ENCODE measurements at regions not wholly inside any gene's neighbourhood (a gene's known extent, or its start where the extent isn't known, plus 50 kb on each side); places are given as distances from the start of the nearest gene placed in this dataset.

DNA sequence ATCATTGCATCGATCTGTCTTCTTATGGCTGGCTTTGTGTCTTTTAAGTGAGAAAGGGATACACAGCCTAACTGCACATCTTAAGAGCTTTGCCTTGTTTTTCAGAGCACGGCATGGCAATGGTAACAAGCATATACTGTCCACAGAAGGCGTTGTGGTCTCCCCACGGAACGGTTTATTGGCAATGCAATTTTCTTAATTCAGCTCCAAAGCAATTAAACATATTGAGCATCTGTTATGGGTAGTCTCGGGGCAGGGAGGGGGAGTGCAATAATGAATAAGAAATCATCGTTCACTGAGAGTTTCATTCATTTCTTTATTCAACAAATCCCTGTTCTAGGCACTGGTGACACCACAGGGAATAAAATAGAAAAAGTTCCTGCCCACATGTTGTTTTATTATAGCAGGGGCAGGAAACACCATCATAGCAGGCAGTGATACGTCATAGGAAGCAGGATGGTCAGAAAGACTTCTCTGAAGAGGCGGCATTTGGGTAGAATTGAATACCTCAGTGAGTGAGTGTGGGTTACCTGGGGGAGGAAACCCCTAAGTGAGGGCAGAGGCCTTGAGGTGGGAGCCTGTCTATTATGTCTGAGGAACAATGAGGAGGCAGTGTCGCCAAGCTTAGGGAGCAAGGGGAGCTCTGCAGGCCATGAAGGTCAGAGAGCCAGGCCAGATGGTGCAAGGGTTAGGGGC lies 185.7 kb upstream of the KL start:
- no peak overlapping the region for H2BK15ac ChIP-seq (ENCODE audit: low read depth, low read length)
- H2BK12ac ChIP-seq (ENCODE audit: insufficient read length, low read depth, low read length): no peak overlapping the region
- H4K20me1 ChIP-seq (ENCODE audit: control insufficient read depth, insufficient read depth, insufficient read length): no peaks in the 10 kb centered on the region
- no peak overlapping the region for H3T11ph ChIP-seq (ENCODE audit: low read length)
- no peak overlapping the region for H2BK5ac ChIP-seq (ENCODE audit: insufficient read length, low read length)
- no peak overlapping the region for H3K27ac ChIP-seq (ENCODE audit: insufficient read length, low read depth, low read length)
- no CpG with 5 or more reads among the region's 10 CpGs for WGBS (ENCODE audit: extremely low coverage, insufficient read length, low lambda C conversion rate)
- no peak overlapping the region for H3K4me2 ChIP-seq (ENCODE audit: insufficient read depth, insufficient read length, low read length)
- H3K23ac ChIP-seq (ENCODE audit: insufficient read length, low read depth, low read length): no peak overlapping the region
- H2BK20ac ChIP-seq (ENCODE audit: low read depth, low read length, poor library complexity, severe bottlenecking): no peak overlapping the region
- H3K27ac Mint-ChIP-seq: no peak overlapping the region
- no peak overlapping the region for H2AFZ ChIP-seq (ENCODE audit: low read length)
- no peak overlapping the region for H3K56ac ChIP-seq (ENCODE audit: insufficient read length, low read depth, low read length)
- no peaks in the 10 kb centered on the region for H3K4me1 ChIP-seq (ENCODE audit: insufficient read depth, low read length)
- no peak overlapping the region for H3K9ac ChIP-seq (ENCODE audit: extremely low read depth, insufficient read length, low read length)
- no peak overlapping the region for H3K4me3 Mint-ChIP-seq
- H3K4ac ChIP-seq (ENCODE audit: low read depth, low read length): no peak overlapping the region
- no peak overlapping the region for H4K5ac ChIP-seq (ENCODE audit: insufficient read length, low read depth, low read length)
- H3K79me2 ChIP-seq (ENCODE audit: insufficient read depth, low read length): no peaks in the 10 kb centered on the region
- H3K23me2 ChIP-seq (ENCODE audit: insufficient read length, low read depth, low read length, poor library complexity, severe bottlenecking): no peaks in the 10 kb centered on the region
- no peak overlapping the region for H2AK5ac ChIP-seq (ENCODE audit: insufficient read length, low read length)
- DNase-seq: no peak
- H4K91ac ChIP-seq (ENCODE audit: insufficient read length, low read depth, low read length): no peak overlapping the region
- peaks cover 17 to 18% of the 10 kb centered on the region in 2 experiments for H3K4me1 Mint-ChIP-seq
- H3K36me3 Mint-ChIP-seq (ENCODE audit: insufficient read depth in 1 of 3, low read depth in 3 of 3): peaks cover 0 to 11% (median 5%) of the 10 kb centered on the region in 3 experiments; a peak in 3 of 7 replicates
- H3K27me3 Mint-ChIP-seq (ENCODE audit: low read depth): no peaks in the 10 kb centered on the region
- H3K18ac ChIP-seq (ENCODE audit: insufficient read length, low read depth, low read length): no peak overlapping the region
- TF ChIP-seq, protein P1, sequence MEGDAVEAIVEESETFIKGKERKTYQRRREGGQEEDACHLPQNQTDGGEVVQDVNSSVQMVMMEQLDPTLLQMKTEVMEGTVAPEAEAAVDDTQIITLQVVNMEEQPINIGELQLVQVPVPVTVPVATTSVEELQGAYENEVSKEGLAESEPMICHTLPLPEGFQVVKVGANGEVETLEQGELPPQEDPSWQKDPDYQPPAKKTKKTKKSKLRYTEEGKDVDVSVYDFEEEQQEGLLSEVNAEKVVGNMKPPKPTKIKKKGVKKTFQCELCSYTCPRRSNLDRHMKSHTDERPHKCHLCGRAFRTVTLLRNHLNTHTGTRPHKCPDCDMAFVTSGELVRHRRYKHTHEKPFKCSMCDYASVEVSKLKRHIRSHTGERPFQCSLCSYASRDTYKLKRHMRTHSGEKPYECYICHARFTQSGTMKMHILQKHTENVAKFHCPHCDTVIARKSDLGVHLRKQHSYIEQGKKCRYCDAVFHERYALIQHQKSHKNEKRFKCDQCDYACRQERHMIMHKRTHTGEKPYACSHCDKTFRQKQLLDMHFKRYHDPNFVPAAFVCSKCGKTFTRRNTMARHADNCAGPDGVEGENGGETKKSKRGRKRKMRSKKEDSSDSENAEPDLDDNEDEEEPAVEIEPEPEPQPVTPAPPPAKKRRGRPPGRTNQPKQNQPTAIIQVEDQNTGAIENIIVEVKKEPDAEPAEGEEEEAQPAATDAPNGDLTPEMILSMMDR (conservative IDR thresholded peaks at IDR 0.05): no peak
- no peak overlapping the region for H3K14ac ChIP-seq (ENCODE audit: insufficient read depth, low read length)
- no peak overlapping the region for H4K8ac ChIP-seq (replicated peaks; ENCODE audit: insufficient read length, low read depth, low read length)
- no peaks in the 10 kb centered on the region for H3K79me1 ChIP-seq (ENCODE audit: insufficient read depth, low read depth, low read length, poor library complexity, severe bottlenecking)
- no peaks in the 10 kb centered on the region for H3K9me3 ChIP-seq (ENCODE audit: control insufficient read depth, low read depth, low read length)
- H2BK120ac ChIP-seq (ENCODE audit: low read depth, low read length, poor library complexity, severe bottlenecking): no peak overlapping the region
- H3K9me3 Mint-ChIP-seq: peaks cover 11 to 13% of the 10 kb centered on the region in 2 experiments
- no peaks in the 10 kb centered on the region for H3K27me3 ChIP-seq (ENCODE audit: insufficient read depth, low read length)

Measured in H9 (cell line).